ENCODE measurements at regions not wholly inside any gene's neighbourhood (a gene's known extent, or its start where the extent isn't known, plus 50 kb on each side); places are given as distances from the start of the nearest gene placed in this dataset.

DNA sequence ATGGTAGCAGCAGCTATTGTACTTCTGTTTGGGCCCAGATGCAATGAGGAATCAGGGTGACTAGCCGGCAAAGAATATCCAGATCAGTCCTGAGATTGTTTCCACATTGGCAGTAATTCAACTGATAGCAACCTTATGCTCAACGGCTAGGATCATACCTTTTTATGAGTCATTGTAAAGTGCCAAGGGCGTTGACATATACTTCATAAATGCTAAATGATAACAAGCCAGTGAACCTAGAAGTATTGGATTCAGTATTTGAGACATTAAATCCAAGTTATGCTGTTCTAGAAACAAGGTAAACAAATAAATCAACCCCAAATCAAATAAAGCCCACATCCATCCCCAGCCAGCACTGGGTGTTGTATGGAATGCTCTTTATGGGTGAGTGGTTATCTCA lies 207.1 kb upstream of the ZFHX3 start (continued):
- TF ChIP-seq, protein P1, sequence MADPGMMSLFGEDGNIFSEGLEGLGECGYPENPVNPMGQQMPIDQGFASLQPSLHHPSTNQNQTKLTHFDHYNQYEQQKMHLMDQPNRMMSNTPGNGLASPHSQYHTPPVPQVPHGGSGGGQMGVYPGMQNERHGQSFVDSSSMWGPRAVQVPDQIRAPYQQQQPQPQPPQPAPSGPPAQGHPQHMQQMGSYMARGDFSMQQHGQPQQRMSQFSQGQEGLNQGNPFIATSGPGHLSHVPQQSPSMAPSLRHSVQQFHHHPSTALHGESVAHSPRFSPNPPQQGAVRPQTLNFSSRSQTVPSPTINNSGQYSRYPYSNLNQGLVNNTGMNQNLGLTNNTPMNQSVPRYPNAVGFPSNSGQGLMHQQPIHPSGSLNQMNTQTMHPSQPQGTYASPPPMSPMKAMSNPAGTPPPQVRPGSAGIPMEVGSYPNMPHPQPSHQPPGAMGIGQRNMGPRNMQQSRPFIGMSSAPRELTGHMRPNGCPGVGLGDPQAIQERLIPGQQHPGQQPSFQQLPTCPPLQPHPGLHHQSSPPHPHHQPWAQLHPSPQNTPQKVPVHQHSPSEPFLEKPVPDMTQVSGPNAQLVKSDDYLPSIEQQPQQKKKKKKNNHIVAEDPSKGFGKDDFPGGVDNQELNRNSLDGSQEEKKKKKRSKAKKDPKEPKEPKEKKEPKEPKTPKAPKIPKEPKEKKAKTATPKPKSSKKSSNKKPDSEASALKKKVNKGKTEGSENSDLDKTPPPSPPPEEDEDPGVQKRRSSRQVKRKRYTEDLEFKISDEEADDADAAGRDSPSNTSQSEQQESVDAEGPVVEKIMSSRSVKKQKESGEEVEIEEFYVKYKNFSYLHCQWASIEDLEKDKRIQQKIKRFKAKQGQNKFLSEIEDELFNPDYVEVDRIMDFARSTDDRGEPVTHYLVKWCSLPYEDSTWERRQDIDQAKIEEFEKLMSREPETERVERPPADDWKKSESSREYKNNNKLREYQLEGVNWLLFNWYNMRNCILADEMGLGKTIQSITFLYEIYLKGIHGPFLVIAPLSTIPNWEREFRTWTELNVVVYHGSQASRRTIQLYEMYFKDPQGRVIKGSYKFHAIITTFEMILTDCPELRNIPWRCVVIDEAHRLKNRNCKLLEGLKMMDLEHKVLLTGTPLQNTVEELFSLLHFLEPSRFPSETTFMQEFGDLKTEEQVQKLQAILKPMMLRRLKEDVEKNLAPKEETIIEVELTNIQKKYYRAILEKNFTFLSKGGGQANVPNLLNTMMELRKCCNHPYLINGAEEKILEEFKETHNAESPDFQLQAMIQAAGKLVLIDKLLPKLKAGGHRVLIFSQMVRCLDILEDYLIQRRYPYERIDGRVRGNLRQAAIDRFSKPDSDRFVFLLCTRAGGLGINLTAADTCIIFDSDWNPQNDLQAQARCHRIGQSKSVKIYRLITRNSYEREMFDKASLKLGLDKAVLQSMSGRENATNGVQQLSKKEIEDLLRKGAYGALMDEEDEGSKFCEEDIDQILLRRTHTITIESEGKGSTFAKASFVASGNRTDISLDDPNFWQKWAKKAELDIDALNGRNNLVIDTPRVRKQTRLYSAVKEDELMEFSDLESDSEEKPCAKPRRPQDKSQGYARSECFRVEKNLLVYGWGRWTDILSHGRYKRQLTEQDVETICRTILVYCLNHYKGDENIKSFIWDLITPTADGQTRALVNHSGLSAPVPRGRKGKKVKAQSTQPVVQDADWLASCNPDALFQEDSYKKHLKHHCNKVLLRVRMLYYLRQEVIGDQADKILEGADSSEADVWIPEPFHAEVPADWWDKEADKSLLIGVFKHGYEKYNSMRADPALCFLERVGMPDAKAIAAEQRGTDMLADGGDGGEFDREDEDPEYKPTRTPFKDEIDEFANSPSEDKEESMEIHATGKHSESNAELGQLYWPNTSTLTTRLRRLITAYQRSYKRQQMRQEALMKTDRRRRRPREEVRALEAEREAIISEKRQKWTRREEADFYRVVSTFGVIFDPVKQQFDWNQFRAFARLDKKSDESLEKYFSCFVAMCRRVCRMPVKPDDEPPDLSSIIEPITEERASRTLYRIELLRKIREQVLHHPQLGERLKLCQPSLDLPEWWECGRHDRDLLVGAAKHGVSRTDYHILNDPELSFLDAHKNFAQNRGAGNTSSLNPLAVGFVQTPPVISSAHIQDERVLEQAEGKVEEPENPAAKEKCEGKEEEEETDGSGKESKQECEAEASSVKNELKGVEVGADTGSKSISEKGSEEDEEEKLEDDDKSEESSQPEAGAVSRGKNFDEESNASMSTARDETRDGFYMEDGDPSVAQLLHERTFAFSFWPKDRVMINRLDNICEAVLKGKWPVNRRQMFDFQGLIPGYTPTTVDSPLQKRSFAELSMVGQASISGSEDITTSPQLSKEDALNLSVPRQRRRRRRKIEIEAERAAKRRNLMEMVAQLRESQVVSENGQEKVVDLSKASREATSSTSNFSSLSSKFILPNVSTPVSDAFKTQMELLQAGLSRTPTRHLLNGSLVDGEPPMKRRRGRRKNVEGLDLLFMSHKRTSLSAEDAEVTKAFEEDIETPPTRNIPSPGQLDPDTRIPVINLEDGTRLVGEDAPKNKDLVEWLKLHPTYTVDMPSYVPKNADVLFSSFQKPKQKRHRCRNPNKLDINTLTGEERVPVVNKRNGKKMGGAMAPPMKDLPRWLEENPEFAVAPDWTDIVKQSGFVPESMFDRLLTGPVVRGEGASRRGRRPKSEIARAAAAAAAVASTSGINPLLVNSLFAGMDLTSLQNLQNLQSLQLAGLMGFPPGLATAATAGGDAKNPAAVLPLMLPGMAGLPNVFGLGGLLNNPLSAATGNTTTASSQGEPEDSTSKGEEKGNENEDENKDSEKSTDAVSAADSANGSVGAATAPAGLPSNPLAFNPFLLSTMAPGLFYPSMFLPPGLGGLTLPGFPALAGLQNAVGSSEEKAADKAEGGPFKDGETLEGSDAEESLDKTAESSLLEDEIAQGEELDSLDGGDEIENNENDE (IDR thresholded peaks at IDR 0.05; ENCODE audit: insufficient replicate concordance, low read length) = no peak
- TF ChIP-seq HDAC6 (IDR thresholded peaks at IDR 0.05; ENCODE audit: low read depth, low read length) = no peak
- TF ChIP-seq GABPA (IDR thresholded peaks at IDR 0.05; ENCODE audit: borderline replicate concordance, insufficient read depth, low read length) = no peak
- no peak for TF ChIP-seq KDM5A (IDR thresholded peaks at IDR 0.05; ENCODE audit: low read length)
- TF ChIP-seq, protein P2, sequence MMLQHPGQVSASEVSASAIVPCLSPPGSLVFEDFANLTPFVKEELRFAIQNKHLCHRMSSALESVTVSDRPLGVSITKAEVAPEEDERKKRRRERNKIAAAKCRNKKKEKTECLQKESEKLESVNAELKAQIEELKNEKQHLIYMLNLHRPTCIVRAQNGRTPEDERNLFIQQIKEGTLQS (IDR thresholded peaks at IDR 0.05; ENCODE audit: insufficient read depth, low read depth, low read length) = no peak
- TF ChIP-seq PHF8 (conservative IDR thresholded peaks at IDR 0.05; ENCODE audit: low read depth, low read length) = no peak

Data from H1 (cell line).